K562 (cell line): ENCODE measurements at regions not wholly inside any gene's neighbourhood (a gene's known extent, or its start where the extent isn't known, plus 50 kb on each side); places are given as distances from the start of the nearest gene placed in this dataset.

ENCODE experiments used
- ATAC-seq: fragments of 200-7000 bp; cut with Tn5 transposase; 3 replicates; pipeline ENCODE4 v1.9.1; 2020; ENCODE audit warnings: moderate library complexity
- BruUV-seq: library from RNA; stranded (reverse); fragments of 400-500 nt; replicated peaks from 2 replicates; lab custom pipeline; 2021; lab: Mats Ljungman, UMichigan
- CTCF ChIA-PET: fragments of 300-600 bp; formaldehyde crosslinking; extraction: SDS; loops from one replicate; lab custom pipeline; 2021; ENCODE audit warnings: low intra/inter-chr PET ratio; lab: Yijun Ruan, JAX
- POLR2A ChIA-PET: fragments of 300-600, 350-650 bp; sonication (Branson Sonifier 250); formaldehyde crosslinking; extraction: SDS; loops from one replicate; lab custom pipeline; 2021; ENCODE audit warnings: antibody characterized with exemption, inconsistent platforms; lab: Yijun Ruan, JAX
- DNase-seq, 4 experiments: peaks; one replicate each; pipeline versions ENCODE4 v3.0.0 to v3.0.0-alpha.2; 2011 to 2018; ENCODE audit warnings: low spot score in 3 of 4, mixed read lengths in 3 of 4; ENCODE audit errors: extremely low read depth in 1 of 4
- FAIRE-seq: peaks from 2 replicates; lab custom pipeline; 2011; peaks lifted over from hg19 to GRCh38; lab: Jason Lieb, UNC
- H2AFZ ChIP-seq: 2 replicates; pipeline ENCODE4 v1.6.0; 2011; ENCODE audit warnings: low read depth, low read length, control low read depth, inconsistent platforms
- H3K27ac ChIP-seq: fragments of 200-600 bp; 3 replicates; pipeline ENCODE4 v1.8.0; 2011; ENCODE audit warnings: low read depth, mild to moderate bottlenecking, control low read depth, inconsistent platforms, low read length, moderate library complexity, mixed read lengths; ENCODE audit errors: extremely low read depth
- H3K27me3 ChIP-seq, 2 experiments: fragments of 300-600 bp in 1 of 2; 2 replicates in 1 of 2; 3 replicates in 1 of 2; pipeline versions ENCODE4 v1.6.0 to v1.8.0; 2011; ENCODE audit warnings: inconsistent platforms in 2 of 2, low read length in 2 of 2, mild to moderate bottlenecking in 1 of 2, mixed read lengths in 1 of 2, moderate library complexity in 1 of 2; ENCODE audit not compliant: control insufficient read depth in 2 of 2, insufficient read depth in 2 of 2
- H3K36me3 ChIP-seq: fragments of 300-600 bp; 3 replicates; pipeline ENCODE4 v1.8.0; 2011; ENCODE audit warnings: mild to moderate bottlenecking, low read length, inconsistent platforms; ENCODE audit not compliant: control insufficient read depth, insufficient read depth
- H3K4me1 ChIP-seq, 2 experiments: fragments of 200-600 bp in 1 of 2; replicated peaks in 1 of 2; 2 replicates in 1 of 2; 3 replicates in 1 of 2; pipeline versions ENCODE4 v1.5.1 to v1.8.0; 2011; ENCODE audit warnings: inconsistent platforms in 2 of 2, low read length in 2 of 2, mild to moderate bottlenecking in 1 of 2, mixed read lengths in 1 of 2, moderate library complexity in 1 of 2; ENCODE audit not compliant: control insufficient read depth in 2 of 2, insufficient read depth in 2 of 2
- H3K4me2 ChIP-seq: 2 replicates; pipeline ENCODE4 v1.6.1; 2011; ENCODE audit warnings: low read length, control low read depth, inconsistent platforms, mixed read lengths; ENCODE audit not compliant: insufficient read depth
- H3K4me3 ChIP-seq: fragments of 200-600 bp; sonication (generic), shearing (Covaris generic); 2 replicates; pipeline ENCODE4 v1.5.1; 2016; ENCODE audit warnings: control low read depth, inconsistent platforms
- H3K79me2 ChIP-seq: fragments of 200-600 bp; 3 replicates; pipeline ENCODE4 v1.8.0; 2011; ENCODE audit warnings: low read length, inconsistent platforms; ENCODE audit not compliant: control insufficient read depth, insufficient read depth
- H3K9ac ChIP-seq, 2 experiments: 2 replicates each; pipeline versions ENCODE4 v1.6.0 to v1.6.1; 2011; ENCODE audit warnings: low read depth in 2 of 2, low read length in 2 of 2, control low read depth in 1 of 2, inconsistent platforms in 1 of 2, mild to moderate bottlenecking in 1 of 2, mixed read lengths in 1 of 2; ENCODE audit not compliant: insufficient read depth in 1 of 2
- H3K9me1 ChIP-seq: one replicate; pipeline ENCODE4 v1.6.0; 2011; ENCODE audit warnings: inconsistent platforms, mild to moderate bottlenecking, low read length, moderate library complexity; ENCODE audit not compliant: control insufficient read depth, insufficient read depth
- H3K9me3 ChIP-seq: replicated peaks from 2 replicates; pipeline ENCODE4 v1.5.1; 2011; ENCODE audit warnings: low read depth, low read length, inconsistent platforms; ENCODE audit not compliant: control insufficient read depth, insufficient read depth
- H4K20me1 ChIP-seq: replicated peaks from 2 replicates; pipeline ENCODE4 v1.6.1; 2011; ENCODE audit warnings: low read length, inconsistent platforms, mixed read lengths; ENCODE audit not compliant: control insufficient read depth, insufficient read depth
- DDX20 ChIP-seq: fragments of 450-650 bp; IDR thresholded peaks from 2 replicates; pipeline ENCODE4 v1.6.1; 2016; ENCODE audit warnings: missing genetic modification characterization, low read depth, mild to moderate bottlenecking, missing compliant biosample characterization, moderate library complexity
- E2F6 ChIP-seq, 2 experiments: IDR thresholded peaks; 2 replicates each; pipeline ENCODE4 v1.6.1; 2011; ENCODE audit warnings: borderline replicate concordance in 1 of 2, control low read depth in 1 of 2, low read depth in 1 of 2, low read length in 1 of 2, mild to moderate bottlenecking in 1 of 2, mixed read lengths in 1 of 2, moderate library complexity in 1 of 2; ENCODE audit not compliant: insufficient read depth in 1 of 2, insufficient read length in 1 of 2, poor library complexity in 1 of 2, severe bottlenecking in 1 of 2; ENCODE audit errors: extremely low read depth in 1 of 2
- MECOM ChIP-seq: fragments of 250-450 bp; sonication (Bioruptor Pico); IDR thresholded peaks from 2 replicates; pipeline ENCODE4 v1.8.0; 2022; ENCODE audit warnings: inconsistent platforms
- MEF2D ChIP-seq: conservative IDR thresholded peaks from 2 replicates; pipeline ENCODE4 v1.6.1; 2016; ENCODE audit warnings: low read depth, missing genetic modification characterization, missing compliant biosample characterization
- NEUROD1 ChIP-seq: fragments of 150-350 bp; IDR thresholded peaks from 2 replicates; pipeline ENCODE4 v1.6.1; 2014; ENCODE audit warnings: borderline replicate concordance, low read length, low read depth; ENCODE audit not compliant: partially characterized antibody
- ZBTB11 ChIP-seq, 3 experiments: fragments of 200-800 bp in 1 of 3; fragments of 250-450 bp in 1 of 3; fragments of 450-650 bp in 1 of 3; sonication (Bioruptor Pico) in 1 of 3; sonication (Bioruptor generic) in 1 of 3; formaldehyde crosslinking in 1 of 3; IDR thresholded peaks; 2 replicates each; pipeline versions ENCODE4 v1.6.1 to v1.8.0; 2016 to 2022; ENCODE audit warnings: mild to moderate bottlenecking in 2 of 3, missing genetic modification characterization in 2 of 3, missing compliant biosample characterization in 1 of 3, moderate library complexity in 1 of 3
- ZBTB7A ChIP-seq: IDR thresholded peaks from 2 replicates; pipeline ENCODE4 v1.6.1; 2011; ENCODE audit warnings: low read depth, mild to moderate bottlenecking, low read length, moderate library complexity, borderline replicate concordance; ENCODE audit not compliant: control insufficient read depth
- ZBTB9 ChIP-seq: fragments of 450-650 bp; formaldehyde crosslinking; IDR thresholded peaks from 2 replicates; pipeline ENCODE4 v1.4.0; 2020; ENCODE audit warnings: mild to moderate bottlenecking, moderate library complexity
- WGBS: fragments of 100-300 bp; shearing (Covaris generic); methylation state at CpG from one replicate; pipeline ENCODE4 v1.1.6; 2016; ENCODE audit warnings: low coverage, mixed read lengths; ENCODE audit not compliant: insufficient coverage; ENCODE audit errors: missing lambda C conversion rate; 5-methylcytosine and 5-hydroxymethylcytosine counted together
- in situ Hi-C: fragments of 300-500 bp; cut with MboI; formaldehyde crosslinking; loops from 4 replicates; pipeline ENCODE4 v1.15.0; 2018; ENCODE audit warnings: inconsistent platforms, mixed read lengths
- intact Hi-C: fragments of 100-400 bp; cut with micrococcal nuclease; formaldehyde crosslinking; loops from 2 replicates; pipeline ENCODE4 v1.14.2; 2022
- TF ChIP-seq, protein P1 (sequence below): sonication (generic); formaldehyde crosslinking; IDR thresholded peaks from 2 replicates; pipeline ENCODE4 v1.8.1; 2023; ENCODE audit warnings: mild to moderate bottlenecking, missing genetic modification reagents

DNA sequence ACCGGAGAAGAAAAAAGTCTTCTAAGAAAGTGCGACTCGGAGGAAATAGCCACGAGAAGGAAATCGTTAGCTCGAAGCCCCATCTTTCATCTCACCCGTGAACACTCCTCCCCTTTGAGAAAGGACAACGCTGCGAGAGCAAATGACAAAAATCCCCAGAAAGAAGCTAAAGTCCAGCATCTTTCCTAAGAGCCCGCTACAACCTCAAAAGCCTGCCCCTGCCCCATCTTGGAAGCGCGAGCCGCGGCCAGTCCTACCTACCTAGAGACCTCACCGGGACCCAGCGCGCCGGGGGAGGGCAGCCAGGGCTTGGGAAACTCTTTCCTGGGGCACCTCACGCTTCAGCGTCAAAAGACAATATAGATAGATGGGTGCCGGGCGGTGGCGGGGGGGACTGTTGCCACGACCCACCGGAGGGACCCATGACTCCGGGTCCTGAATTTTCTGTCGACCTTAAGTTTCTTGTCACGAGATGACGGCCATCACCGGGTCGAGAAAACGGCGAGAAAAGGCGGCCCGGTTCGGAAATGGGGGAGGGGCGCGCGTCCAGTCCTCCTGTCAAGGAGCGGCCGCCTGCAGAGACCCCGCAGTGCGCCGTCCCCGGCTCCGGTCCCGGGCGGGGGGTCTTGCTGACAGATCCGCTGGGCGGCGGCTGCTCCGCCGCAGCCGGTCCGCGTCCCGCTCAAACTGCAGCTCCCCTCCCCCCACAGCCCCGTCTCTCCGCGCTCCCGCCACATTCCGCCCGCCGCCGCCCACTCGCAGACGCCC, 65.9 kb downstream of the KCNRG start:
- in situ Hi-C loops (no loop called here), intact Hi-C loops (loop anchor here (5.0 to 10.0 kb wide), 3 partner anchors 106 to 831 kb away; no protein-coding TSS in a partner anchor)
- DNase-seq, result peak; percentile 45 to 60 (median 47)
- Histone ChIP-seq H3K9ac (peak overlapping the region; percentile 93 to 98), H3K4me3 (peak overlapping the region; percentile 69), H2AFZ (peak overlapping the region; percentile 76), H3K9me3 (no peaks in the 10 kb centered on the region), H3K27ac (peak overlapping the region; percentile 98), H3K27me3 (no peaks in the 10 kb centered on the region), H3K4me1 (peaks cover 2 to 5% of the 10 kb centered on the region in 2 experiments; a peak in 2 of 5 replicates), H3K36me3 (peaks cover 5% of the 10 kb centered on the region; the same call in 1 of the 3 replicates), H3K4me2 (peak overlapping the region; percentile 88), H4K20me1 (peaks cover 3% of the 10 kb centered on the region; the same call in 1 of the 2 replicates), H3K9me1 (no peaks in the 10 kb centered on the region), H3K79me2 (peaks cover 97% of the 10 kb centered on the region)
- FAIRE-seq, result no peak
- POLR2A ChIA-PET, result interaction anchor here (0.6 to 4.8 kb wide), 14 partner anchors 9 to 830 kb away, joined by 3 to 27 read pairs (median 4); partner anchors contain the start of gene TRIM13
- no TSS peak for BruUV-seq
- ATAC-seq, result peak; percentile 40
- WGBS, result under 1% methylated on average over 25 of the region's 67 CpGs
- CTCF ChIA-PET, result no interaction called here
- TF ChIP-seq DDX20 (tag) (no peak), ZBTB7A (peak; percentile 92; the same call in 1 of the 2 replicates), ZBTB11 (CRISPR knock-in tag; IDR thresholded peaks at IDR 0.05) (no peak), MEF2D (tag) (no peak), E2F6 (IDR thresholded peaks at IDR 0.05; ENCODE audit: borderline replicate concordance in 1 of 2, extremely low read depth in 1 of 2, insufficient read depth in 1 of 2, insufficient read length in 1 of 2, low read depth in 1 of 2, low read length in 1 of 2, poor library complexity in 1 of 2, severe bottlenecking in 1 of 2) (peak in 1 of 2 experiments; percentile 73), ZBTB9 (CRISPR knock-in tag) (0 out of 2 replicates have a peak, but pooled peaks have one; percentile 16), NEUROD1 (no peak), MECOM (no peak)
- TF ChIP-seq, protein P1, sequence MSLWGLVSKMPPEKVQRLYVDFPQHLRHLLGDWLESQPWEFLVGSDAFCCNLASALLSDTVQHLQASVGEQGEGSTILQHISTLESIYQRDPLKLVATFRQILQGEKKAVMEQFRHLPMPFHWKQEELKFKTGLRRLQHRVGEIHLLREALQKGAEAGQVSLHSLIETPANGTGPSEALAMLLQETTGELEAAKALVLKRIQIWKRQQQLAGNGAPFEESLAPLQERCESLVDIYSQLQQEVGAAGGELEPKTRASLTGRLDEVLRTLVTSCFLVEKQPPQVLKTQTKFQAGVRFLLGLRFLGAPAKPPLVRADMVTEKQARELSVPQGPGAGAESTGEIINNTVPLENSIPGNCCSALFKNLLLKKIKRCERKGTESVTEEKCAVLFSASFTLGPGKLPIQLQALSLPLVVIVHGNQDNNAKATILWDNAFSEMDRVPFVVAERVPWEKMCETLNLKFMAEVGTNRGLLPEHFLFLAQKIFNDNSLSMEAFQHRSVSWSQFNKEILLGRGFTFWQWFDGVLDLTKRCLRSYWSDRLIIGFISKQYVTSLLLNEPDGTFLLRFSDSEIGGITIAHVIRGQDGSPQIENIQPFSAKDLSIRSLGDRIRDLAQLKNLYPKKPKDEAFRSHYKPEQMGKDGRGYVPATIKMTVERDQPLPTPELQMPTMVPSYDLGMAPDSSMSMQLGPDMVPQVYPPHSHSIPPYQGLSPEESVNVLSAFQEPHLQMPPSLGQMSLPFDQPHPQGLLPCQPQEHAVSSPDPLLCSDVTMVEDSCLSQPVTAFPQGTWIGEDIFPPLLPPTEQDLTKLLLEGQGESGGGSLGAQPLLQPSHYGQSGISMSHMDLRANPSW (CRISPR knock-in tag), result no peak
